ENCODE measurements at regions not wholly inside any gene's neighbourhood (a gene's known extent, or its start where the extent isn't known, plus 50 kb on each side); places are given as distances from the start of the nearest gene placed in this dataset.

DNA sequence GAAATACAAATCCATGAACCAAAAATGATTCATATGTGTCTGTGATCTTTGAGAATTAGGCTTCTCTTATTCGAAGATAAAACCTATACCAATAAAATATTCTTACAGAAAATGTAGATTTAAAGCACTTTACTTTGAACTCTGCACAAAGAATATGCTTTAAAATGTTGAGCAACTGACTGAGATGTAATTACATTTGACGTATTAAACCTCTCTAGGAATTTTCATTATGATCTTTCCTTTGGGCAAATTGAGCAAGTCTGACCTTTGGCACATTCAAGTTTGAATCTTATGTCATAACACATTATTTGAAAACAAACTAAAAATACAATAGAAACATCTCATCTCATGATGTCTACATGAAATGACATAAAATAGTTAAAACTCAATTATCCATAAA, 69.2 kb upstream of the AHR start:
- WGBS (ENCODE audit: insufficient coverage, insufficient replicate concordance, low lambda C conversion rate, missing lambda C conversion rate): 52% methylated on average over 2 of the region's 2 CpGs
- H3K4me3 ChIP-seq: no peak overlapping the region
- H3K9me3 ChIP-seq (replicated peaks; ENCODE audit: control insufficient read depth, insufficient read depth, low read length): no peaks in the 10 kb centered on the region; the same call in 2 of the 3 replicates
- FAIRE-seq (no peak), DNase-seq (ENCODE audit: low read depth, low spot score) (no peak), ATAC-seq (no peak)
- no TSS peak for BruUV-seq (replicated peaks)
- H4K20me1 ChIP-seq (ENCODE audit: control insufficient read depth, insufficient read depth): no peaks in the 10 kb centered on the region
- intact Hi-C loops (cut with micrococcal nuclease; ENCODE audit: unreplicated experiment): no loop called here
- H3K4me2 ChIP-seq (ENCODE audit: control insufficient read depth, insufficient read depth): no peak overlapping the region
- no peak for TF ChIP-seq TAF1 (IDR thresholded peaks at IDR 0.05; ENCODE audit: borderline replicate concordance, low read depth, low read length)
- TF ChIP-seq, protein P1, sequence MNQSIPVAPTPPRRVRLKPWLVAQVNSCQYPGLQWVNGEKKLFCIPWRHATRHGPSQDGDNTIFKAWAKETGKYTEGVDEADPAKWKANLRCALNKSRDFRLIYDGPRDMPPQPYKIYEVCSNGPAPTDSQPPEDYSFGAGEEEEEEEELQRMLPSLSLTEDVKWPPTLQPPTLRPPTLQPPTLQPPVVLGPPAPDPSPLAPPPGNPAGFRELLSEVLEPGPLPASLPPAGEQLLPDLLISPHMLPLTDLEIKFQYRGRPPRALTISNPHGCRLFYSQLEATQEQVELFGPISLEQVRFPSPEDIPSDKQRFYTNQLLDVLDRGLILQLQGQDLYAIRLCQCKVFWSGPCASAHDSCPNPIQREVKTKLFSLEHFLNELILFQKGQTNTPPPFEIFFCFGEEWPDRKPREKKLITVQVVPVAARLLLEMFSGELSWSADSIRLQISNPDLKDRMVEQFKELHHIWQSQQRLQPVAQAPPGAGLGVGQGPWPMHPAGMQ (IDR thresholded peaks at IDR 0.05; ENCODE audit: borderline replicate concordance): no peak
- peaks cover 8% of the 10 kb centered on the region for H3K4me1 ChIP-seq (ENCODE audit: control insufficient read depth, insufficient read depth, low read length)
- ChIA-PET SMC1A (ENCODE audit: uncharacterized antibody, unreplicated experiment) (interaction anchor here (1.9 kb wide), 1 partner anchor 69 kb away, joined by 5 read pairs; the partner anchor contains the start of gene AHR), CTCF (interaction anchor here (1.1 kb wide), 1 partner anchor 37 kb away, joined by 3 read pairs; no protein-coding TSS in a partner anchor), RAD21 (ENCODE audit: unreplicated experiment) (no interaction called here), POLR2A (no interaction called here)
- in situ Hi-C loops (cut with MboI): no loop called here
- no peaks in the 10 kb centered on the region for H3K79me2 ChIP-seq (ENCODE audit: control insufficient read depth, insufficient read depth, low read length)
- no peaks in the 10 kb centered on the region for H3K36me3 ChIP-seq (ENCODE audit: control insufficient read depth in 2 of 2, insufficient read depth in 2 of 2, low read length in 1 of 2)
- no peak overlapping the region for H3K27ac ChIP-seq (ENCODE audit: control insufficient read depth, insufficient read depth)
- H3K9ac ChIP-seq (ENCODE audit: control insufficient read depth, insufficient read depth, low read length): no peak overlapping the region
- H3K27me3 ChIP-seq (replicated peaks in 1 of 2; ENCODE audit: control insufficient read depth in 2 of 2, insufficient read depth in 2 of 2, low read length in 1 of 2): no peaks in the 10 kb centered on the region
- no peak overlapping the region for H2AFZ ChIP-seq (ENCODE audit: control insufficient read depth, low read depth, low read length)

DNA sequence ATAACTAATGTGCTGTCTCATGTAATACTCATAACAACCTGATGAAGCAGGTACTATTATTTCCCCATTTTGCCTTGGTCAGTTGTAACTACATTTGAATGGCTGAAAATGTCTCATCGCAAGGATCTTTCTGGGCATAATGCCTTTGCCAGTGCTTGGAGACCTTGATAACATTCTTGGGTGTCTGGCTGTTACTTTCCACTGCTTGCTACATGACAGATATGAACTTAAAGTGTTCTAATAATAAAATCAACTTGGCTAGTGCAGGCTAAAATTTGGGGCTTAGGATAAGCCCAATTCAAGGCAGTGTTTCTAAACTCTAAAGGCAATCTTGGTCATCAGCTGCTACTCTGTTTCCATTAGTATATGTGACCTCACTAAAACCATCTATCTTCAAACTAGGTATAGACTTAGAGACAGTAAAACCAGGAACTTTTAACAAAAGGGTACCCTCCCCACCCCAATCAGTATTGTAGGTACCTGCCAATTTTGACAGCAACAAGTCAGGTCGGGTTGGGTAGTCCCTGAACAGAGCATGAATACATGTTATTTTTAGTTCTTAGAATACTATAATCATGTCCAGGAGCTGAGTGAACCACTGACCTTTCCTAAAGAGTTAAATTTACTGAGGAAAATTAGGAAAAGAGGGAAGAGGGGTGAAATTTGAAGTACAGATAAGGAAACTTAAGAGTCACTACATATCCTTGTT, 68.2 kb upstream of the AHR start:
- FAIRE-seq: no peak
- no peak for ATAC-seq
- ChIA-PET SMC1A (ENCODE audit: uncharacterized antibody, unreplicated experiment) (interaction anchor here (1.0 to 1.9 kb wide), 4 partner anchors 35 to 217 kb away, joined by 3 to 5 read pairs (median 3); partner anchors contain the start of gene AHR), CTCF (interaction anchor here (1.1 kb wide), 1 partner anchor 38 kb away, joined by 3 read pairs; no protein-coding TSS in a partner anchor), POLR2A (no interaction called here), RAD21 (ENCODE audit: unreplicated experiment) (no interaction called here)
- no peaks in the 10 kb centered on the region for H3K79me2 ChIP-seq (ENCODE audit: control insufficient read depth, insufficient read depth, low read length)
- in situ Hi-C loops (cut with MboI): no loop called here
- H3K9me3 ChIP-seq (replicated peaks; ENCODE audit: control insufficient read depth, insufficient read depth, low read length): no peaks in the 10 kb centered on the region; the same call in 2 of the 3 replicates
- WGBS (ENCODE audit: insufficient coverage, insufficient replicate concordance, low lambda C conversion rate, missing lambda C conversion rate): 76% methylated on average over 2 of the region's 2 CpGs
- no peaks in the 10 kb centered on the region for H3K27me3 ChIP-seq (replicated peaks in 1 of 2; ENCODE audit: control insufficient read depth in 2 of 2, insufficient read depth in 2 of 2, low read length in 1 of 2)
- no peak overlapping the region for H3K9ac ChIP-seq (ENCODE audit: control insufficient read depth, insufficient read depth, low read length)
- H3K27ac ChIP-seq (ENCODE audit: control insufficient read depth, insufficient read depth): no peak overlapping the region
- DNase-seq (ENCODE audit: low read depth, low spot score): no peak
- no TSS peak for BruUV-seq (replicated peaks)
- no peak overlapping the region for H3K4me2 ChIP-seq (ENCODE audit: control insufficient read depth, insufficient read depth)
- intact Hi-C loops (cut with micrococcal nuclease; ENCODE audit: unreplicated experiment): loop anchor here (10.0 kb wide), 1 partner anchor 175 kb away; no protein-coding TSS in a partner anchor
- H4K20me1 ChIP-seq (ENCODE audit: control insufficient read depth, insufficient read depth): no peaks in the 10 kb centered on the region
- H2AFZ ChIP-seq (ENCODE audit: control insufficient read depth, low read depth, low read length): no peak overlapping the region
- TF ChIP-seq, protein P1 (IDR thresholded peaks at IDR 0.05; ENCODE audit: borderline replicate concordance): no peak
- no peak for TF ChIP-seq BMI1 (IDR thresholded peaks at IDR 0.05; ENCODE audit: borderline replicate concordance)
- TF ChIP-seq CREM (IDR thresholded peaks at IDR 0.05; ENCODE audit: low read depth): no peak
- no peak for TF ChIP-seq JUNB (IDR thresholded peaks at IDR 0.05)
- no peaks in the 10 kb centered on the region for H3K36me3 ChIP-seq (ENCODE audit: control insufficient read depth in 2 of 2, insufficient read depth in 2 of 2, low read length in 1 of 2)
- peaks cover 11% of the 10 kb centered on the region for H3K4me1 ChIP-seq (ENCODE audit: control insufficient read depth, insufficient read depth, low read length)
- no peak overlapping the region for H3K4me3 ChIP-seq
